DND-41 (cell line): ENCODE measurements at regions not wholly inside any gene's neighbourhood (a gene's known extent, or its start where the extent isn't known, plus 50 kb on each side); places are given as distances from the start of the nearest gene placed in this dataset.

Experiments
- ATAC-seq: fragments of 200-7000 bp; cut with Tn5 transposase; 3 replicates; pipeline ENCODE4 v1.9.1; 2021; ENCODE audit warnings: low read depth; ENCODE audit not compliant: insufficient read depth
- DNase-seq: peaks from one replicate; pipeline ENCODE4 v3.0.0-alpha.2; 2020
- H2AFZ ChIP-seq: 2 replicates; pipeline ENCODE4 v1.6.0; 2012; ENCODE audit warnings: low read depth, low read length
- H3K27ac ChIP-seq: 2 replicates; pipeline ENCODE4 v1.5.1; 2012; ENCODE audit warnings: low read length, inconsistent platforms
- H3K27me3 ChIP-seq: fragments of 200-600 bp; sonication (generic); 2 replicates; pipeline ENCODE4 v1.6.0; 2012; ENCODE audit warnings: low read length, mild to moderate bottlenecking, inconsistent platforms; ENCODE audit not compliant: insufficient read depth, poor library complexity
- H3K36me3 ChIP-seq: 2 replicates; pipeline ENCODE4 v1.5.1; 2012; ENCODE audit warnings: low read length, inconsistent platforms; ENCODE audit not compliant: insufficient read depth
- H3K4me1 ChIP-seq: 2 replicates; pipeline ENCODE4 v1.5.1; 2012; ENCODE audit warnings: mild to moderate bottlenecking, low read length; ENCODE audit not compliant: insufficient read depth
- H3K4me2 ChIP-seq: 2 replicates; pipeline ENCODE4 v1.6.0; 2012; ENCODE audit warnings: mild to moderate bottlenecking, moderate library complexity, low read length, inconsistent platforms; ENCODE audit not compliant: insufficient read depth
- H3K4me3 ChIP-seq, 2 experiments: fragments of 200-600 bp in 1 of 2; shearing (Covaris generic) in 1 of 2; 2 replicates each; pipeline ENCODE4 v1.5.1; 2012 to 2016; ENCODE audit warnings: inconsistent platforms in 2 of 2, low read length in 2 of 2, mild to moderate bottlenecking in 2 of 2, low read depth in 1 of 2, moderate library complexity in 1 of 2
- H3K79me2 ChIP-seq: 2 replicates; pipeline ENCODE4 v1.6.0; 2012; ENCODE audit warnings: low read length, inconsistent platforms; ENCODE audit not compliant: insufficient read depth
- H3K9ac ChIP-seq: 2 replicates; pipeline ENCODE4 v1.6.0; 2012; ENCODE audit warnings: low read depth, mild to moderate bottlenecking, inconsistent platforms, low read length, moderate library complexity
- H3K9me3 ChIP-seq: 2 replicates; pipeline ENCODE4 v1.5.1; 2012; ENCODE audit warnings: low read length, moderate library complexity, mild to moderate bottlenecking, inconsistent platforms; ENCODE audit not compliant: insufficient read depth, severe bottlenecking
- H4K20me1 ChIP-seq: 2 replicates; pipeline ENCODE4 v1.6.0; 2012; ENCODE audit warnings: low read length; ENCODE audit not compliant: insufficient read depth
- EZH2 ChIP-seq: IDR thresholded peaks from 3 replicates; pipeline ENCODE4 v1.6.1; 2012; ENCODE audit warnings: borderline replicate concordance, low read depth, mild to moderate bottlenecking, moderate library complexity, low read length, inconsistent platforms; ENCODE audit not compliant: severe bottlenecking
- TF ChIP-seq, protein P1 (sequence below): IDR thresholded peaks from 2 replicates; pipeline ENCODE4 v1.5.1; 2012; ENCODE audit warnings: borderline replicate concordance, low read length, moderate library complexity, mild to moderate bottlenecking; ENCODE audit not compliant: poor library complexity, severe bottlenecking; ENCODE audit errors: extremely low read depth

DNA sequence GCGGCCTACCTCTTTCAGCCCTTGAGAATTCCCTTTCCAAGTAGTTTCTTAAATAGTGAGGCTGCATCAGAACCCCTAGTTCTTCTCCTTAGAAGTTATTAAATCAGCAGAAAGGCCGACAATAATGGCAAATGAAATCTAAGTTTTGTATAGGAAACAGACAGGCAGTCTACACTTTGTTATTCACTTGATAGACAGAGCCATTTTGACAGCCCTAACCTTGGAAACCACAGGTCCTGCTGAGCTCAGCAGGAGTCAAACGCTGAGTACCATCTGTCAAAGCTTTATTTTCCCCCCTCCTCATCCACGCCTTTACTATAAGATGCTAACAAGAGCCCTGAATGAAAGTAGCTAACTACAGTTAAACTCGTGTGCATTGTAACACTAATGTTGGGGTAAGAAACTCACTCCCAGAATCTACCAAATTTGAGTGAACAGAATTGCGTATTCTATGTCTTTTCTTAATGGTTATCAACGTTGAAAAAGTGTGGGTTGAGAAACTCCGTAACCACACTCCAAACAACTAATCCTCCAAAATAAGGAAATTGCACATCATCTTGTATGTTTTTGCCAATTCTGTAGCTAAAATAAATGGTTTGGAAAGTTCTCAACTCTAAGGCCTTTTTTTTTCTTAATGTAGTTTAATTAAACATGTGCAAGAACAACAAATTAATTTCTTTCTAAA lies 90.6 kb upstream of the EFEMP1 start:
- Histone ChIP-seq H2AFZ (no peak overlapping the region), H3K4me2 (no peak overlapping the region)
- no peak for DNase-seq

DNA sequence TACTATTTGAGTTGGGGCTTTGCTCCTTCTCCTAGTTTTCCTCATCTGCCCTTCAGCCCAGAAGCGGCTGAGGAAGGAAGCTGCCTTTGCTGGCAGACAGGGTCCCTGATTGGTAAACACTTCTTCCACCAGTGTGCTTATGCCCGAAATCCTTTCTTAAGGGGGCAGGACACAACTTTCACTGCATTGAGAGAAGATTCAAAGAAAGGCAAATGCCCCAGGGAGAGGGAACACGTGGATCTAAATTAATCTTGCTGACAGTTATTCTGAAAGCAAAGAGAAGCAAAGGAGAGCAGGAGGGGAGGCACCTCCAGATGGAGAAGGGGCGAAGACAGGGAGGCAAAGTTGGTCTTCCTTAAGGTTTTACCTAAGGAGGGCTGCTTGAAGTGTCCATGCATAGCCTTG lies 92.1 kb upstream of the EFEMP1 start:
- TF ChIP-seq EZH2: no peak
- TF ChIP-seq, protein P1, sequence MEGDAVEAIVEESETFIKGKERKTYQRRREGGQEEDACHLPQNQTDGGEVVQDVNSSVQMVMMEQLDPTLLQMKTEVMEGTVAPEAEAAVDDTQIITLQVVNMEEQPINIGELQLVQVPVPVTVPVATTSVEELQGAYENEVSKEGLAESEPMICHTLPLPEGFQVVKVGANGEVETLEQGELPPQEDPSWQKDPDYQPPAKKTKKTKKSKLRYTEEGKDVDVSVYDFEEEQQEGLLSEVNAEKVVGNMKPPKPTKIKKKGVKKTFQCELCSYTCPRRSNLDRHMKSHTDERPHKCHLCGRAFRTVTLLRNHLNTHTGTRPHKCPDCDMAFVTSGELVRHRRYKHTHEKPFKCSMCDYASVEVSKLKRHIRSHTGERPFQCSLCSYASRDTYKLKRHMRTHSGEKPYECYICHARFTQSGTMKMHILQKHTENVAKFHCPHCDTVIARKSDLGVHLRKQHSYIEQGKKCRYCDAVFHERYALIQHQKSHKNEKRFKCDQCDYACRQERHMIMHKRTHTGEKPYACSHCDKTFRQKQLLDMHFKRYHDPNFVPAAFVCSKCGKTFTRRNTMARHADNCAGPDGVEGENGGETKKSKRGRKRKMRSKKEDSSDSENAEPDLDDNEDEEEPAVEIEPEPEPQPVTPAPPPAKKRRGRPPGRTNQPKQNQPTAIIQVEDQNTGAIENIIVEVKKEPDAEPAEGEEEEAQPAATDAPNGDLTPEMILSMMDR: no peak
- H2AFZ ChIP-seq: no peak overlapping the region
- no peak for ATAC-seq
- no peaks in the 10 kb centered on the region for H3K36me3 ChIP-seq
- peaks cover 13% of the 10 kb centered on the region for H3K27me3 ChIP-seq
- no peaks in the 10 kb centered on the region for H3K9me3 ChIP-seq
- DNase-seq: no peak
- no peak overlapping the region for H3K27ac ChIP-seq
- no peak overlapping the region for H3K9ac ChIP-seq
- no peaks in the 10 kb centered on the region for H4K20me1 ChIP-seq
- no peak overlapping the region for H3K4me2 ChIP-seq
- no peaks in the 10 kb centered on the region for H3K79me2 ChIP-seq
- H3K4me3 ChIP-seq: no peak overlapping the region
- no peaks in the 10 kb centered on the region for H3K4me1 ChIP-seq

More for the DNA sequence above, 90.6 kb upstream of the EFEMP1 start:
- ATAC-seq: no peak
- H3K27me3 ChIP-seq: peaks cover 13% of the 10 kb centered on the region
- H3K36me3 ChIP-seq: no peaks in the 10 kb centered on the region
- H3K9me3 ChIP-seq: no peaks in the 10 kb centered on the region
- H3K4me3 ChIP-seq: no peak overlapping the region
- no peaks in the 10 kb centered on the region for H4K20me1 ChIP-seq
- no peaks in the 10 kb centered on the region for H3K4me1 ChIP-seq
- no peak overlapping the region for H3K9ac ChIP-seq
- H3K27ac ChIP-seq: no peak overlapping the region
- no peaks in the 10 kb centered on the region for H3K79me2 ChIP-seq
- no peak for TF ChIP-seq EZH2
- TF ChIP-seq, protein P1: no peak

DNA sequence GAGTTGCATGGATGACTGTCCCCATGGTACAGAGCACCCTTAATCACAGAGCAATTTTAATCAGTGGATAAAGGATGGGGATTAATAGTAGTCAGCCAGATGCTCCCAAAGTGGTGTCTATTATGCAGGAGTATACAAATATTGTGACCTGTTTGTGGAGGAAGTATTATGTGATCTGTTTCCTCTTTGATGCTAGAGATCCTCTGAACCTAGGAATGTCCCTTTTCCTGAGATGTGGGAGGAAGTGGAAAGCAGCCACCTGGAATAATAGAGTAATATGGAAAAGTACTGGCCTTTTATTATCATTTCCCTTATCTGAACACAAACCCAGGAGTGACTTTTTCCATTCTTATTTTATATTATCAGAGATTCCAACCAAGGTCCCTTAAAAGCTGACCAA lies 94.2 kb upstream of the EFEMP1 start:
- Histone ChIP-seq H3K4me2 (no peak overlapping the region), H3K4me1 (no peaks in the 10 kb centered on the region), H3K27me3 (peaks cover 13% of the 10 kb centered on the region), H2AFZ (no peak overlapping the region), H3K4me3 (no peak overlapping the region), H3K79me2 (no peaks in the 10 kb centered on the region), H4K20me1 (no peaks in the 10 kb centered on the region), H3K9me3 (no peaks in the 10 kb centered on the region), H3K36me3 (no peaks in the 10 kb centered on the region), H3K9ac (no peak overlapping the region), H3K27ac (no peak overlapping the region)
- ATAC-seq: no peak
- no peak for DNase-seq
- no peak for TF ChIP-seq EZH2
- TF ChIP-seq, protein P1: no peak
